Calu3 (cell line): ENCODE measurements at regions not wholly inside any gene's neighbourhood (a gene's known extent, or its start where the extent isn't known, plus 50 kb on each side); places are given as distances from the start of the nearest gene placed in this dataset.

Experiments used
- BruUV-seq: library from RNA; stranded (reverse); fragments of 400-500 nt; replicated peaks from 2 replicates; lab custom pipeline; 2021; lab: Mats Ljungman, UMichigan
- CTCF ChIA-PET: fragments of 300-600 bp; sonication (Branson Sonifier 250); formaldehyde crosslinking; loops from one replicate; lab custom pipeline; 2022; ENCODE audit warnings: antibody characterized with exemption; lab: Charles Lee
- DNase-seq: peaks from one replicate; pipeline ENCODE4 v3.0.0; 2022
- H3K27ac Mint-ChIP-seq: one replicate; pipeline ENCODE4 v1.8.0; 2022; ENCODE audit warnings: mixed read lengths; ENCODE audit not compliant: unreplicated experiment
- H3K27me3 Mint-ChIP-seq: one replicate; pipeline ENCODE4 v1.8.0; 2022; ENCODE audit warnings: mixed read lengths; ENCODE audit not compliant: unreplicated experiment
- H3K36me3 Mint-ChIP-seq: one replicate; pipeline ENCODE4 v1.8.0; 2022; ENCODE audit warnings: mild to moderate bottlenecking, moderate library complexity, mixed read lengths; ENCODE audit not compliant: insufficient read depth, unreplicated experiment
- H3K4me1 Mint-ChIP-seq: one replicate; pipeline ENCODE4 v1.8.0; 2022; ENCODE audit warnings: mild to moderate bottlenecking, low read depth, mixed read lengths; ENCODE audit not compliant: unreplicated experiment
- H3K4me3 Mint-ChIP-seq: one replicate; pipeline ENCODE4 v1.8.0; 2022; ENCODE audit warnings: mild to moderate bottlenecking, low read depth, moderate library complexity, mixed read lengths; ENCODE audit not compliant: unreplicated experiment
- H3K9me3 Mint-ChIP-seq: one replicate; pipeline ENCODE4 v1.8.0; 2022; ENCODE audit warnings: low read depth, mixed read lengths; ENCODE audit not compliant: unreplicated experiment
- CTCF ChIP-seq: fragments of 200-600 bp; IDR thresholded peaks from one replicate; pipeline ENCODE4 v1.8.0; 2022; ENCODE audit warnings: antibody characterized with exemption; ENCODE audit not compliant: unreplicated experiment
- intact Hi-C: fragments of 100-400 bp; cut with micrococcal nuclease; formaldehyde crosslinking; loops from one replicate; pipeline ENCODE4 v1.10.0; 2022; ENCODE audit not compliant: unreplicated experiment

GRCh38 chr3:72299321-72299802 lies 514.4 kb upstream of the PROK2 start:
- H3K4me3 Mint-ChIP-seq: no peak overlapping the region
- no peaks in the 10 kb centered on the region for H3K36me3 Mint-ChIP-seq
- BruUV-seq: no TSS peak
- intact Hi-C loops: no loop called here
- no peak for TF ChIP-seq CTCF
- H3K27me3 Mint-ChIP-seq: peaks cover 54% of the 10 kb centered on the region
- H3K9me3 Mint-ChIP-seq: no peaks in the 10 kb centered on the region
- CTCF ChIA-PET: no interaction called here
- no peak overlapping the region for H3K27ac Mint-ChIP-seq
- DNase-seq: no peak
- H3K4me1 Mint-ChIP-seq: no peaks in the 10 kb centered on the region

GRCh38 chr3:72298201-72299152 lies 513.5 kb upstream of the PROK2 start:
- Mint-ChIP-seq H3K4me1 (no peaks in the 10 kb centered on the region), H3K27ac (no peak overlapping the region), H3K4me3 (no peak overlapping the region), H3K27me3 (peaks cover 50% of the 10 kb centered on the region), H3K9me3 (no peaks in the 10 kb centered on the region), H3K36me3 (no peaks in the 10 kb centered on the region)
- BruUV-seq: no TSS peak
- no peak for DNase-seq
- no peak for TF ChIP-seq CTCF
- CTCF ChIA-PET: interaction anchor here (0.6 kb wide), 1 partner anchor 188 kb away, joined by 3 read pairs; no protein-coding TSS in a partner anchor
- intact Hi-C loops: no loop called here

GRCh38 chr3:72297481-72297880 lies 512.5 kb upstream of the PROK2 start:
- no peak overlapping the region for H3K4me3 Mint-ChIP-seq
- H3K27me3 Mint-ChIP-seq: peaks cover 47% of the 10 kb centered on the region
- no peak for TF ChIP-seq CTCF
- no TSS peak for BruUV-seq
- H3K36me3 Mint-ChIP-seq: no peaks in the 10 kb centered on the region
- H3K27ac Mint-ChIP-seq: no peak overlapping the region
- intact Hi-C loops: no loop called here
- H3K9me3 Mint-ChIP-seq: no peaks in the 10 kb centered on the region
- no peaks in the 10 kb centered on the region for H3K4me1 Mint-ChIP-seq
- CTCF ChIA-PET: interaction anchor here (0.5 kb wide), 1 partner anchor 224 kb away, joined by 3 read pairs; no protein-coding TSS in a partner anchor
- no peak for DNase-seq

GRCh38 chr3:72296477-72297111 lies 511.6 kb upstream of the PROK2 start:
- DNase-seq: no peak
- Mint-ChIP-seq H3K27ac (no peak overlapping the region), H3K9me3 (no peaks in the 10 kb centered on the region), H3K36me3 (no peaks in the 10 kb centered on the region), H3K4me3 (no peak overlapping the region), H3K4me1 (no peaks in the 10 kb centered on the region), H3K27me3 (peaks cover 47% of the 10 kb centered on the region)
- BruUV-seq: no TSS peak
- CTCF ChIA-PET: interaction anchor here (0.5 kb wide), 1 partner anchor 223 kb away, joined by 3 read pairs; no protein-coding TSS in a partner anchor
- intact Hi-C loops: no loop called here
- TF ChIP-seq CTCF: no peak
